Medulla oblongata (tissue), 1 donor: ENCODE measurements at regions not wholly inside any gene's neighbourhood (a gene's known extent, or its start where the extent isn't known, plus 50 kb on each side); places are given as distances from the start of the nearest gene placed in this dataset.
"Not testable (repeated sequence)": the region's sequence is repeated elsewhere in the genome, so short reads cannot be mapped to it uniquely, and the experiment has no call there.

Source experiments
- DNase-seq: peaks from one replicate; pipeline ENCODE4 v3.0.0-alpha.2; 2015; ENCODE audit errors: extremely low spot score

- no peak for DNase-seq
Observed at GRCh38 chr3:18190646-18191045, 234.5 kb downstream of the SATB1 start.

DNA sequence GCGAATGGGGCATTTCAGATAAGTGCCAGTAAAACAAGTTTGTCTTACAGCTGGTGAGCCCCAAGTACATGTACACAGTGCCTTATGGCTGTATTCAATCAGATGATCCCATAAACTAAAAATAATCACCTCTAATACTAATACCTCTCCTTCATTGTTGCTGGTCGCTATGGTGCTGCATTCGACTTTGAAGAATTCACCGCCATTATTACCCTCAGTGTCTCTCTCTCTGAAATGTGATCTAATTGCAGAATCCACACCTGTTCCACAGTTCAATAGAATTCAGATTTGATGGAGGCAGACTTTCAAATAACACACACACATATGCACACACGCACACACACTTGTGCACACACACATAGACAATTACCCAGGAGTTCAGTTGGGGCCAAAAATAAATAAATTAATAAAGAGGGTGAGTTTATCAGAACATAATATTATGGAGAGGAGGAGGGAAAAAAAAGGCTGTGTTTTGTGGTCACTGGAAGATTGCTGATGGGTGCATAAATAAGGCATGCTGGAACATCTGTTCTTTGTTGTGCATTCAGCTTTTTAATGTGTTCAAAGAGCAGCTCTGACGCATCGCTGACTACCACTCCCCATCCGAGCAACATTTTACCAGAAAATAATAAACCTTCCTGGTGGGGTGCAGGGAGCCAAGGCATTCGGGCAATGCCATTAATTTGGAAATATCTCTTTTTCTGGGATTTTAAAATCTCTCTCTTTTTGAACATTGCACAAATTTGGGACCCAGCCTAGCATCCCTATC lies 235.7 kb downstream of the SATB1 start:
- no peak for DNase-seq

GRCh38 chr3:18188491-18188890 lies 236.6 kb downstream of the SATB1 start:
- no peak for DNase-seq

DNA sequence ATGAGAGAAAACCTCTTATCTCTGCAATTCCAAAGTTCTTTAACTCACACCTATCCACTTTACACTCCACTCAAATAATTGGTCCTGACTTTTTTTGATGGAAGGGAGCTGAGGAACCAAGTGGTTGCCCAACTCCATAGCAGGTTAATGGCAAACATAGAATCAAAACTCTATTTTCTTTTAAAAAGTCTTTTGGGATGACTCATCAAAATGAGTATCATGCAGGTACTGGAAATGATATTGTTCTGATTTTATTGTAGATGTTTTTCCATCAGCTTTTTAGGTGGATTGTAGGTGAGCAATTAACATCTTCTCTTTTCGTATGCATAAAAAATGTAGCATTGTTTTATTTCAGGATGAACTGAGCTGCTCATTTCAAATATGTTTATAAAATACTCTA lies 239.5 kb downstream of the SATB1 start:
- DNase-seq, result no peak

DNA sequence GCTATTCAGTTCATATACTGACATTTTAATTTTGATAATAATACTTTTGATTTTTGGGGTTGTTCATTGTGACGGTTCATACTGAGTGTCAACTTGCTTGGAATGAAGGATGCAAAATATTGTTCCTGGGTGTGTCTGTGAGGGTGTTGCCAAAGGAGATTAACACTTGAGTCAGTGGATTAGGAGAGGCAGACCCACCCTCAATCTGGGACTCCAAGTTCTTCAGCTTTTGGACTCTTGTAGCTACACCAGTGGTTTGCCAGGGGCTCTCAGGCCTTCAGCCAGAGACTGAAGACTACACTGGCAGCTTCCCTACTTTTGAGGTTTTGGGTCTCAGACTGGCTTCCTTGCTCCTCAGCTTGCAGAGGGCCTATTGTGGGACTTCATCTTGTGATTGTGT lies 242.2 kb downstream of the SATB1 start:
- not testable (repeated sequence) for DNase-seq

GRCh38 chr3:18179521-18179920 lies 245.6 kb downstream of the SATB1 start:
- DNase-seq, result no peak

DNA sequence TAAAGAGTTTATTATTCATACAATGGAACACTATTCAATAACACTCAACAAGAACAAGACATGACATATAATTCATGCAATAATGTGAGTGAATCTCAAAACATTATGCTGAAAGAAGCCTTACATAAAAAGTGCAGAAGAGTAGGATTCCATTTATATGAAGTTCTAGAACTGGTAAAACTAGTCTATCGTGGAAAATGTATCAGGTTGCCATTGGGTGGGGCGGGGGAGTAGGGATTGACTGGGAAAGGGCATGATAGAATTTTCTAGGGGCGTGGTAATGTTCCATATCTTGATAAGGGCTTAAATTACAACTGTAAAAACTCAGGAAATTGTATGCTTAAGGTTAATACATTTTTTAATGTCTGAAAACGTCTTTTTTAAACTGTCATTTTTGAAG lies 247.9 kb downstream of the SATB1 start:
- no peak for DNase-seq

GRCh38 chr3:18173891-18174290 lies 251.2 kb downstream of the SATB1 start:
- DNase-seq, result not testable (repeated sequence)

DNA sequence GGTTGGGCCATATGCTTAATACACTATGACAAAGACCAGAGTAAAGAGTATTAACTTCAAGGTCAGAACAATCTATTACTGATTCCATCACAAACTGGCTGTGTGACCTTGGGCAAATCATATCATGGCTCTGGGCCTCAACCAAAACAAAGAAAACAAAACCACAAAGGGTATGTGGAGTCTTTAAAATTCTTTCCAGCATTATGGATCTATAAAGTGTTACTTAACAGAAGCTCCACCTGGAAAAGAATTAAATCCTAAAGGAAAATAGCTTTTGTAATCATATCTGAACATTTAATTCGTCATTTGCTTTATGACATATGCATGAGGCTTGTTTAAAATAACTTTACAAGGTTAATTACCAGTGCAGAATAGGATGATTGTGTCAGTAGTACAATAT lies 265.5 kb downstream of the SATB1 start:
- no peak for DNase-seq

DNA sequence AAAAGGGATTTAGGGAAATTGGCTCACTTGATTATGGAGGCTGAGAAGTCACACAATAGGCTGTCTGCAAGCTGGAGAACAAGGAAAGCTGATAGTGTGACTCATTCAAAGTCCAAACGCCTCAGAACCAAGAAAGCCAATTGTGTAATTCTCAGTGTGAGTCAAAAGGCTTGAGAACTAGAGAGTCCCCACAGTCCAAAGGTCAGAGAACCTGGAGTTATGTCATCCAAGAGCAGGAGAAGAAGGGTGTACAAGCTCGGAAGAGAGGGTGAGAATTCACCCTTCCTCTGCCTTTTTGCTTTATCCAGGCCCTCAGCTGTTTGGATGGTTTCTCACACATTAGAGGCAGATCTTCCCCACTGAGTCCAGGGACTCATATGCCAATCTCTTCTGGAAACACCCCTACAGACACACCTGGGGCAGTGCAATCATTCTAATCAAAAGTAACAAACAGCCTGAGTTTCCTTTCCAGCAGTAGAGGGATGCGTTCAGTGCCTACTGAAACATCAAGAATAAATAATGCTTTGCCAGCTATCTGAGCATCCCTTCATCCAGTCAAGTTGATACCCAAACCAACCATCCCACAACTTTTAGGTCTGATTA lies 271.5 kb downstream of the SATB1 start:
- no peak for DNase-seq

- no peak for DNase-seq
Observed at GRCh38 chr3:18151199-18151598, 273.9 kb downstream of the SATB1 start.

DNA sequence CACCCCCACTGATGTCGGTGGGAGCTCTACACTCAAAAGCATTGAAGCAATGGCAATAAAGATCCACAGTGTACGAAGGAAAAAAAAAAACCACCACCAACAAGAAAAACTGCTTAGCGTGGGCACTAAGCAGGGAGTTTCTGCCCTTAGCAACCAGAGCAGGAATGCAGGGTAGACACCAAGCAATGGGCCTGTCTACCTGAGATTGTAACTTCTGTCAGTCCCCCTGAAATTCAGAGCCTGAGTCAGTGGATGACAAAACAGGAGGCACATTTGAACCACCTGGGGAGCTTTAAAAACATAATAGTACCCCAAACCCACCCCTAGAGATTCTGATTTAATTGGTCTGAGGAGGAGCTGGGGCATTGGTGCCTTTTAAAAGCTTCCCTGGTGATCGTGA lies 275.2 kb downstream of the SATB1 start:
- no peak for DNase-seq

DNA sequence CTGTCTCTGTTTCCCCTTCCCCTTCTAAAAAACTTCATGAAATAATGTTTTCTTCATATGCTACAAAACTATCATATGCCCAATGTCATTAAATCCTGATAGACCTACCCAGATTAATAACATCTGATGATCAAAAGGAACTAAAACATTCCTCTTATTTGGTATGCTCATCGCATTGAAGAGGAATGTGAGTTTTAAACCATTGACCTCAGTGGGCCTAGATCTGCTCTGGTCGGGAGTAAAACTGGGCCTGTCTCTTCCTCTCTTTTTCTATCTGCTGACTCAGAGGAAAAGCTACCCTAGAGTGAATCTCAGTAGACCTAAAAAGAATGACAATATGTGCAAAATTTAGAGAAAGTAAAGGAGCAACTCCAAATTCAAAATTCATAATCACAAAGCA lies 275.8 kb downstream of the SATB1 start:
- no peak for DNase-seq

- DNase-seq, result no peak
Observed at GRCh38 chr3:18144571-18144970, 280.6 kb downstream of the SATB1 start.

- DNase-seq, result no peak
Observed at GRCh38 chr3:18143258-18143780, 281.8 kb downstream of the SATB1 start.

- DNase-seq, result no peak
Observed at GRCh38 chr3:18137958-18138357, 287.2 kb downstream of the SATB1 start.

DNA sequence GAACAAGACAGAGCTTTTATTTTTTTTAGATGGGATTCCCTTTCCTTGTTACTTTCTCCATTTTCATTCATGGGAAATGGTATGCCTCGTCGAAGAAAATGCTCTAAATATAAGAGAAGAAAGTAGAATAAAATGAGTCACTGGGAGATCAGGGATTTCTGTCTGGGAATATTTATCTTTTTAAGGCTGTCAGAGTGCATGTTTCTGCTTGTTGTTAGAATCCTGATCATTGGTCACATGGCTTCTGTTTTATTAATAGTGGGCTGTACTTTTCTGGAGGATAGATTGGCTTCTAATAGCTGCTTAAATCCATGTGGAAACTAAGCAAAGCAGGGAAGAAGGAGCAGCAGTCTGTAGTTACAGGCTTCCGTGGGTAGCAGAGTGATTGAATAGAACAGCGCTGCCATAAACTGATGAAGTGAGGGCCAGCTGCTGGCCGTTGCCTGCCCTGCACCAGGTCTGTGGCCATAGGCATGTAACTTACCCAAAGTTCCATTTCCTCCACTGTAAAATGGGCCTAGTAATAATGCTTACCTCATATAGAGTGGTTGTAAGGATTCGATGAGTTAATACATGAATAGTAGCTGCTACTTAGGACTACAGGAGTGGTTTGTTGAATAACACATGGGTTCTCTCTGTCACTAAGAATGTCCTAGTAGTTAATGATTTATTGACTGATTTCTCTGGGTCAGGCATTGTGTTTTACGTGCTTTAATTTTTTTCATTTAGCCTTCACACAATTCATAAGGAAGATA lies 289.9 kb downstream of the SATB1 start:
- DNase-seq, result no peak

DNA sequence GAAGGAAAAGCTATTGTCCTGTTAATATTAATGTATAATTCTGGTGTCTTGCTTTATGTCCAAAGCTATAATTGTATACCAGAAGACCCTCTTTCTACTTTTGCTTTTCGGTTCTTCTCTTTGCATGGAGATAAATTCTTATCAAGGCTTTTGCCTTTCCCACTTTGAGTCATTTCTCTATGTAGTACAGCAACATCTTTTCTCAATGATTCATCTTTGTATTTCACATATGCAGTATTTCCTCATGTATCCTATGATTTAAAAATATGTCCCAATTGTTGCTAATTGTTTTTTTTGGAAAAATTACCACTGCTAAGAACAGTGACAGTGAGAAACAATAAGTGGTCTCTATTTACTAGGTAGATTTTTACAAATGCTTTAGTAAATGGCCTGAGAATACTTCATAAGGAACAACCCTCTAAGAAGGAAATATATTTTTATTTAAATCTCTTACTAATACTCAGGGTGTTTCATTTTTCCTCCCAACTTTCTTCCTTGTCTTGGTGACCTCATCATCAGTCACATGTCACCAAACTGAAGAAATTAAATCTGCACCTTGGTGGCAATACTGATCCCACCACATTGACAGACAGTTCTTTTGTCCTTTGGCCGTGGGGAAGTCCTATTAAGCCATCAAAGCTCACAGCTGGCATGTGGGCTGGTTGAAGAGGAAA lies 290.6 kb downstream of the SATB1 start:
- no peak for DNase-seq

GRCh38 chr3:18132991-18133390 lies 292.1 kb downstream of the SATB1 start:
- no peak for DNase-seq

- no peak for DNase-seq
Observed at GRCh38 chr3:18127859-18128681, 297.1 kb downstream of the SATB1 start.

GRCh38 chr3:18127174-18127858 lies 297.8 kb downstream of the SATB1 start:
- DNase-seq, result no peak
